Astrocyte (in vitro differentiated cells and primary cell): ENCODE measurements at regions not wholly inside any gene's neighbourhood (a gene's known extent, or its start where the extent isn't known, plus 50 kb on each side); places are given as distances from the start of the nearest gene placed in this dataset.

Experiments used
- DNase-seq: peaks from one replicate; pipeline ENCODE4 v3.0.0-alpha.2; 2010; ENCODE audit warnings: low read depth
- FAIRE-seq: peaks from 2 replicates; lab custom pipeline; 2011; peaks lifted over from hg19 to GRCh38; lab: Jason Lieb, UNC
- H2AFZ ChIP-seq: 2 replicates; pipeline ENCODE4 v1.6.0; 2012; ENCODE audit warnings: low read depth, low read length, inconsistent platforms
- H3K27ac ChIP-seq: 2 replicates; pipeline ENCODE4 v1.5.1; 2011; ENCODE audit warnings: low read depth, low read length, inconsistent platforms
- H3K27me3 ChIP-seq: 2 replicates; pipeline ENCODE4 v1.6.0; 2011; ENCODE audit warnings: low read length, inconsistent platforms; ENCODE audit not compliant: insufficient read depth
- H3K36me3 ChIP-seq: 2 replicates; pipeline ENCODE4 v1.5.1; 2011; ENCODE audit warnings: low read length, inconsistent platforms; ENCODE audit not compliant: insufficient read depth
- H3K4me1 ChIP-seq: 2 replicates; pipeline ENCODE4 v1.5.1; 2011; ENCODE audit warnings: low read length, inconsistent platforms; ENCODE audit not compliant: insufficient read depth
- H3K4me2 ChIP-seq: 2 replicates; pipeline ENCODE4 v1.6.0; 2012; ENCODE audit warnings: low read length, inconsistent platforms
- H3K4me3 ChIP-seq: 2 replicates; pipeline ENCODE4 v1.5.1; 2011; ENCODE audit warnings: low read depth, mild to moderate bottlenecking, low read length, inconsistent platforms; ENCODE audit not compliant: insufficient read depth
- H3K79me2 ChIP-seq: 2 replicates; pipeline ENCODE4 v1.6.0; 2012; ENCODE audit warnings: mild to moderate bottlenecking, low read length, inconsistent platforms; ENCODE audit not compliant: insufficient read depth
- H3K9ac ChIP-seq: 2 replicates; pipeline ENCODE4 v1.6.0; 2012; ENCODE audit warnings: mild to moderate bottlenecking, low read length, inconsistent platforms
- H3K9me3 ChIP-seq: 2 replicates; pipeline ENCODE4 v1.5.1; 2012; ENCODE audit warnings: low read depth, mild to moderate bottlenecking, low read length, inconsistent platforms; ENCODE audit not compliant: insufficient read depth
- H4K20me1 ChIP-seq: 2 replicates; pipeline ENCODE4 v1.6.0; 2012; ENCODE audit warnings: low read length, inconsistent platforms; ENCODE audit not compliant: insufficient read depth
- H3K27ac Mint-ChIP-seq: one replicate; pipeline ENCODE4 v1.8.0; 2021; ENCODE audit warnings: mild to moderate bottlenecking, mixed read lengths; ENCODE audit not compliant: unreplicated experiment
- H3K27me3 Mint-ChIP-seq: one replicate; pipeline ENCODE4 v1.8.0; 2021; ENCODE audit warnings: low read depth, mixed read lengths; ENCODE audit not compliant: unreplicated experiment
- H3K36me3 Mint-ChIP-seq: one replicate; pipeline ENCODE4 v1.8.0; 2021; ENCODE audit warnings: low read depth, mixed read lengths; ENCODE audit not compliant: unreplicated experiment
- H3K4me1 Mint-ChIP-seq: one replicate; pipeline ENCODE4 v1.8.0; 2021; ENCODE audit warnings: low read depth, mixed read lengths; ENCODE audit not compliant: unreplicated experiment
- H3K4me3 Mint-ChIP-seq: one replicate; pipeline ENCODE4 v1.8.0; 2021; ENCODE audit warnings: mild to moderate bottlenecking, moderate library complexity, mixed read lengths; ENCODE audit not compliant: unreplicated experiment
- H3K9me3 Mint-ChIP-seq: one replicate; pipeline ENCODE4 v1.8.0; 2021; ENCODE audit warnings: mild to moderate bottlenecking, mixed read lengths; ENCODE audit not compliant: unreplicated experiment
- CTCF ChIP-seq: IDR thresholded peaks from 2 replicates; pipeline ENCODE4 v1.5.1; 2011; ENCODE audit warnings: low read depth, mild to moderate bottlenecking, inconsistent platforms, low read length, moderate library complexity; ENCODE audit not compliant: insufficient read depth
- EZH2 ChIP-seq: IDR thresholded peaks from 2 replicates; pipeline ENCODE4 v1.6.1; 2012; ENCODE audit warnings: mild to moderate bottlenecking, low read length, inconsistent platforms; ENCODE audit not compliant: insufficient read depth

- H3K79me2 ChIP-seq: no peaks in the 10 kb centered on the region
- Mint-ChIP-seq H3K27me3 (peaks cover 6% of the 10 kb centered on the region), H3K4me3 (no peak overlapping the region), H3K36me3 (no peaks in the 10 kb centered on the region), H3K9me3 (no peaks in the 10 kb centered on the region), H3K27ac (no peak overlapping the region), H3K4me1 (no peaks in the 10 kb centered on the region)
- H3K4me3 ChIP-seq: no peak overlapping the region
- no peak overlapping the region for H3K4me2 ChIP-seq
- no peaks in the 10 kb centered on the region for H3K27me3 ChIP-seq
- no peak overlapping the region for H2AFZ ChIP-seq
- H3K4me1 ChIP-seq: no peaks in the 10 kb centered on the region
- H3K9me3 ChIP-seq: no peaks in the 10 kb centered on the region
- TF ChIP-seq CTCF (no peak), EZH2 (no peak)
- FAIRE-seq: no peak
- DNase-seq: no peak
- H3K9ac ChIP-seq: no peak overlapping the region
- no peak overlapping the region for H3K27ac ChIP-seq
- H3K36me3 ChIP-seq: no peaks in the 10 kb centered on the region
- H4K20me1 ChIP-seq: no peaks in the 10 kb centered on the region
Observed at GRCh38 chr17:68679882-68680281, 78.7 kb upstream of the FAM20A start.

GRCh38 chr17:68676856-68677255, 75.7 kb upstream of the FAM20A start:
- Histone ChIP-seq H2AFZ (no peak overlapping the region), H3K4me3 (no peak overlapping the region), H3K9me3 (no peaks in the 10 kb centered on the region), H3K4me1 (no peaks in the 10 kb centered on the region), H4K20me1 (no peaks in the 10 kb centered on the region), H3K36me3 (no peaks in the 10 kb centered on the region), H3K4me2 (no peak overlapping the region), H3K27me3 (no peaks in the 10 kb centered on the region), H3K79me2 (no peaks in the 10 kb centered on the region), H3K9ac (no peak overlapping the region), H3K27ac (no peak overlapping the region)
- DNase-seq (no peak), FAIRE-seq (no peak)
- H3K27me3 Mint-ChIP-seq: peaks cover 6% of the 10 kb centered on the region
- no peak overlapping the region for H3K27ac Mint-ChIP-seq
- TF ChIP-seq CTCF (no peak), EZH2 (no peak)
- H3K36me3 Mint-ChIP-seq: no peaks in the 10 kb centered on the region
- no peaks in the 10 kb centered on the region for H3K4me1 Mint-ChIP-seq
- no peaks in the 10 kb centered on the region for H3K9me3 Mint-ChIP-seq
- H3K4me3 Mint-ChIP-seq: no peak overlapping the region

DNA sequence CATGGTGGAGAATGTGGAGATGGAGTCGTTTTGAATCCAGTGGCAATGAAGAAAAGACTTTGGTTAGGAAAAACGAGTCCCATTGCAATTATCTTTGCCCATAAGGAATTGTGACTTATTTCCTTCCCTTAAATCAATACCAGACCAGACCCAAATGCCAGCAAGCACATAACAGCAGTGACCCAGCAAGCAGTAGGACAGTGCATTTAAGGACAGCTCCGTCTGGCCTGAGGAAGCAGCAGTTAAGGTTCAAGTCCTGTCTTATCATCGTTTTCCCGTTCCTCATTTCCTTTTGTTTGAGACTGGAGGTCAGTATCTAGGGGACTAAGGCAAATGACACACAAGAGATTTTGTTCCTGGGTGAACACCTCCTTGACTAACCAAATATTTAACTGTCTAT, 74.6 kb upstream of the FAM20A start:
- Mint-ChIP-seq H3K4me3 (no peak overlapping the region), H3K27me3 (peaks cover 8% of the 10 kb centered on the region), H3K27ac (no peak overlapping the region), H3K9me3 (no peaks in the 10 kb centered on the region), H3K4me1 (no peaks in the 10 kb centered on the region), H3K36me3 (no peaks in the 10 kb centered on the region)
- Histone ChIP-seq H3K9ac (no peak overlapping the region), H3K27ac (no peak overlapping the region), H3K4me1 (no peaks in the 10 kb centered on the region), H3K79me2 (no peaks in the 10 kb centered on the region), H3K4me3 (no peak overlapping the region), H3K27me3 (no peaks in the 10 kb centered on the region), H3K36me3 (no peaks in the 10 kb centered on the region), H2AFZ (no peak overlapping the region), H4K20me1 (no peaks in the 10 kb centered on the region), H3K9me3 (no peaks in the 10 kb centered on the region), H3K4me2 (no peak overlapping the region)
- DNase-seq (no peak), FAIRE-seq (no peak)
- TF ChIP-seq EZH2 (no peak), CTCF (no peak)
